Gastrocnemius medialis (tissue), 4 donors: ENCODE measurements at regions not wholly inside any gene's neighbourhood (a gene's known extent, or its start where the extent isn't known, plus 50 kb on each side); places are given as distances from the start of the nearest gene placed in this dataset.
A peak's percentile ranks its signal among the peaks of the same experiment; 100 is the strongest.

Source experiments
- ATAC-seq, 2 donors: fragments of 150-250 bp; one replicate each; pipeline ENCODE4 v1.9.1; 2016
- DNase-seq, 2 donors: peaks; one replicate each; pipeline ENCODE4 v3.0.0-alpha.2; 2019
- H3K27ac ChIP-seq, 4 donors: fragments of 200-600 bp; sonication (generic); 1 replicate in 1 of 4; 2 replicates in 3 of 4; pipeline ENCODE4 v1.5.1; 2016 to 2018; ENCODE audit warnings: mild to moderate bottlenecking in 2 of 4, moderate library complexity in 1 of 4
- H3K27me3 ChIP-seq, 3 donors: fragments of 200-600 bp; sonication (generic) in 2 of 3; 1 replicate in 1 of 3; 2 replicates in 2 of 3; pipeline versions ENCODE4 v1.5.1 to v1.6.0; 2016 to 2019; ENCODE audit warnings: mild to moderate bottlenecking in 1 of 3, moderate library complexity in 1 of 3
- H3K36me3 ChIP-seq, 2 donors: fragments of 200-600 bp; sonication (generic) in 1 of 2; one replicate each; pipeline ENCODE4 v1.5.1; 2017 to 2018
- H3K4me1 ChIP-seq, 2 donors: fragments of 200-600 bp; sonication (generic) in 1 of 2; one replicate each; pipeline ENCODE4 v1.5.1; 2016 to 2017; ENCODE audit warnings: mild to moderate bottlenecking in 2 of 2
- H3K4me3 ChIP-seq, 4 donors: fragments of 200-600 bp; sonication (generic) in 3 of 4; 1 replicate in 1 of 4; 2 replicates in 3 of 4; pipeline ENCODE4 v1.5.1; 2016 to 2019; ENCODE audit warnings: mild to moderate bottlenecking in 2 of 4
- H3K9me3 ChIP-seq, 3 donors: fragments of 200-600 bp; sonication (generic) in 2 of 3; 1 replicate in 1 of 3; 2 replicates in 2 of 3; pipeline ENCODE4 v1.5.1; 2016 to 2019
- POLR2A ChIP-seq, 2 donors: fragments of 450-650 bp; IDR thresholded peaks; one replicate each; pipeline ENCODE4 v1.6.1; 2017; ENCODE audit warnings: antibody characterized with exemption in 2 of 2, mild to moderate bottlenecking in 2 of 2, moderate library complexity in 2 of 2
- in situ Hi-C, 4 donors: fragments of 200-750 bp; cut with MboI; loops; one replicate each; pipeline versions ENCODE4 v1.15.0 to v1.8.0; 2017; ENCODE audit warnings: low sequenced_read_pairs in 4 of 4
- intact Hi-C: fragments of 100-400 bp; cut with DNase I; formaldehyde crosslinking; loops from one replicate; pipeline ENCODE4 v1.15.1; 2023; ENCODE audit warnings: low total_unique reads
- TF ChIP-seq, protein P1 (sequence below), 5 experiments: fragments of 450-650 bp in 3 of 5; fragments of 200-600 bp in 2 of 5; sonication (generic) in 2 of 5; IDR thresholded peaks in 4 of 5; conservative IDR thresholded peaks in 1 of 5; 1 replicate in 4 of 5; 2 replicates in 1 of 5; pipeline ENCODE4 v1.5.1; 2016 to 2019; ENCODE audit warnings: antibody characterized with exemption in 5 of 5, mild to moderate bottlenecking in 3 of 5, moderate library complexity in 3 of 5

GRCh38 chr12:4169959-4170358 is 103.6 kb upstream of the CCND2 start:
- DNase-seq (no peak), ATAC-seq (no peak)
- no peak overlapping the region for H3K27ac ChIP-seq
- in situ Hi-C loops = no loop called here
- intact Hi-C loops = no loop called here
- TF ChIP-seq, protein P1, sequence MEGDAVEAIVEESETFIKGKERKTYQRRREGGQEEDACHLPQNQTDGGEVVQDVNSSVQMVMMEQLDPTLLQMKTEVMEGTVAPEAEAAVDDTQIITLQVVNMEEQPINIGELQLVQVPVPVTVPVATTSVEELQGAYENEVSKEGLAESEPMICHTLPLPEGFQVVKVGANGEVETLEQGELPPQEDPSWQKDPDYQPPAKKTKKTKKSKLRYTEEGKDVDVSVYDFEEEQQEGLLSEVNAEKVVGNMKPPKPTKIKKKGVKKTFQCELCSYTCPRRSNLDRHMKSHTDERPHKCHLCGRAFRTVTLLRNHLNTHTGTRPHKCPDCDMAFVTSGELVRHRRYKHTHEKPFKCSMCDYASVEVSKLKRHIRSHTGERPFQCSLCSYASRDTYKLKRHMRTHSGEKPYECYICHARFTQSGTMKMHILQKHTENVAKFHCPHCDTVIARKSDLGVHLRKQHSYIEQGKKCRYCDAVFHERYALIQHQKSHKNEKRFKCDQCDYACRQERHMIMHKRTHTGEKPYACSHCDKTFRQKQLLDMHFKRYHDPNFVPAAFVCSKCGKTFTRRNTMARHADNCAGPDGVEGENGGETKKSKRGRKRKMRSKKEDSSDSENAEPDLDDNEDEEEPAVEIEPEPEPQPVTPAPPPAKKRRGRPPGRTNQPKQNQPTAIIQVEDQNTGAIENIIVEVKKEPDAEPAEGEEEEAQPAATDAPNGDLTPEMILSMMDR (IDR thresholded peaks at IDR 0.05 in 4 of 5, conservative IDR thresholded peaks at IDR 0.05 in 1 of 5) = no peak
- TF ChIP-seq POLR2A (IDR thresholded peaks at IDR 0.05) = no peak
- no peaks in the 10 kb centered on the region for H3K9me3 ChIP-seq
- H3K4me1 ChIP-seq = no peaks in the 10 kb centered on the region
- H3K27me3 ChIP-seq = peaks cover 0 to 9% (median 3%) of the 10 kb centered on the region in 3 donors
- no peaks in the 10 kb centered on the region for H3K36me3 ChIP-seq
- no peak overlapping the region for H3K4me3 ChIP-seq

DNA sequence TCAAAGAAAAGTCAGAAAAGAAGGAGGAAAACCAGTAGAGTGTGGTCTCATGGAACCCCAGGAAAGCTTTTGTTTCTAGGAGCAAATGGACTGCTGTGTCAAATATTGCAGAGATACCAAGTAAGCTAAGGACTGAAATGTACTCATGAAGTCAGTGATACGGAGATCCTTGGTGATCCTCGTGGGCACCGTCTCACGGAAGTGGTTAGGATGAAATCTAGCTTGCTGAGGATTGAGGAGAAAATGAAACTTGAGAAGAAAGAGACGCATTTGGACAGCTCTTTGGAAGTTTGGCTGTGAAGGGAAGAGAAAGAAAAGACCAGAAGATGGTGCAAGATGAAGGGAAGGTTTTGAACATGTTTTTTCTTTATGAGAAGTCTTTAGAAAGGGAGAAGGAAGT is 104.0 kb upstream of the CCND2 start:
- DNase-seq (no peak), ATAC-seq (no peak)
- H3K9me3 ChIP-seq = no peaks in the 10 kb centered on the region
- in situ Hi-C loops (no loop called here), intact Hi-C loops (no loop called here)
- no peaks in the 10 kb centered on the region for H3K4me1 ChIP-seq
- H3K27me3 ChIP-seq = peaks cover 0 to 9% (median 3%) of the 10 kb centered on the region in 3 donors
- no peak overlapping the region for H3K4me3 ChIP-seq
- H3K36me3 ChIP-seq = no peaks in the 10 kb centered on the region
- TF ChIP-seq, protein P1 (IDR thresholded peaks at IDR 0.05 in 4 of 5, conservative IDR thresholded peaks at IDR 0.05 in 1 of 5) = no peak
- no peak for TF ChIP-seq POLR2A (IDR thresholded peaks at IDR 0.05)
- no peak overlapping the region for H3K27ac ChIP-seq

DNA sequence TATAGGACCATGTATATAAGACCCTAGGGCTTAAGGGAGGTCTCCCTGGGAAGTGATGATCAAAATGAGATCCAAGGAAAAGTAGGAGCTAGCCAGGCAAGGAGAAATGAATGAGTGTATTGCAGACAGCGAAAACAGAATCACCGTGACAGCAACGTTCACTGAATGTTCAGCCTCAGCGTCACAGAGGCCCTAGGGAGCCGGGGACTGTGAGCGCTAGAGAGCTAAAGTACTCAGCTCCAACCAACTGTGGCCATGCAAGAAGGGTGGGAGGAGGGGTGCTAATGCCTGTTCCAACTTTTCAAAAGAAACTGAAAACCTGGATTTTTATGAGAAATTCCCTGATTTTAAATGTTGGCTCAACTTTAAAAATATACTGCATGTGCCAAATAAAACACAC is 105.5 kb upstream of the CCND2 start:
- H3K9me3 ChIP-seq = no peaks in the 10 kb centered on the region
- intact Hi-C loops = no loop called here
- TF ChIP-seq POLR2A (IDR thresholded peaks at IDR 0.05) = no peak
- TF ChIP-seq, protein P1 (IDR thresholded peaks at IDR 0.05 in 4 of 5, conservative IDR thresholded peaks at IDR 0.05 in 1 of 5) = no peak

DNA sequence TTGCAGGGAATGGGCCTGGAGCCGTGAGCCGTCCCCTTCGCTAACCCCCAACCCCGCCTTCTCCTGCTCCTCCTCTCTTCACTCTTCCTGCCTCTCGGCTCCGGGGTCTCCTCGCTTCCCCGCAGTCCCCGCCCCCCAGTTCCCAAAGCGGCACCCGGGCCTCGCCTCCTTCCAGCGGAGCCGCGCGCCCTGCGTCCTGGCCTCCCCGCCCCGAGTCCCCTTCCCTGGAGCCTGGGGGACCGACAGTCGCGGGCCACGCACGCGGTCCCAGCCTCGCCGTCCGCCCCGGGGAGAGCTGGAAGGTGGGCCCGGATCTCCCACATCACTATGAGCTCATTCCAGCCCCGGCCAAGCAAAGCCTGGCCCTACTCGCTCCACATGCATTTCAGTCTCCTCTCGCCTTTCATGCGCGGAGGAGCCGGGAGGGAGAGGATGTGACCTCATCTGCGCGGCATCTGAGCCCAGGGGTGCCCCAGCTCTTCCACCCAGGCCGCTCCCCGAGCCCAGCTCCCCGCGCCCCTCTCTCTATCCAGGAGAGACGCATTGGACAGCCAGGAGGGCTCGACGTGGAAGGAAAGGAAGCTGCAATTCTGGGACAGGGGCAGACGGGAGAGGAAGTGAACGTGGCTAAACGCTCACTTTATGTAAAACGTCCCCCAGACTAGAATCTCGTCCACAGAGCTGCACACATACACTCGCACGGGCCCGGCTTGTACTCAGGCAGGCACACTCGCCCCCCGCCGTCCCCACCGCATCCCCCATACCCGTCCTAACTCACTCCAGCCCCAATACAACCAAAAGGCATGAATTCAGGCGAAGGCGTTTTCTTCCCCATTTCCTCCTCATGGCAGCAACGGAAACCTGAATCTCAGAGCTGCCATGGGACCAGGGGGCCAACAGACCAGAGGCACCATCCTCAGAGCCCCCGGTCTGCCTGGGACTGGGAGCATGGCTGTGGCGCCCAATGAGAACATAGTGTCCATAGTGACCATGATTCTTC is 108.7 kb upstream of the CCND2 start:
- Histone ChIP-seq H3K27me3 (peaks cover 0 to 6% (median 3%) of the 10 kb centered on the region in 3 donors), H3K4me3 (peak overlapping the region in 3 of 4 donors; percentile 36 to 52 (median 39)), H3K4me1 (no peaks in the 10 kb centered on the region), H3K9me3 (no peaks in the 10 kb centered on the region), H3K36me3 (no peaks in the 10 kb centered on the region), H3K27ac (no peak overlapping the region)
- intact Hi-C loops = no loop called here
- no peak for ATAC-seq
- no peak for DNase-seq
- TF ChIP-seq POLR2A (IDR thresholded peaks at IDR 0.05) = no peak
- TF ChIP-seq, protein P1 (IDR thresholded peaks at IDR 0.05 in 4 of 5, conservative IDR thresholded peaks at IDR 0.05 in 1 of 5) = no peak
- in situ Hi-C loops = no loop called here

More for the DNA sequence above, 105.5 kb upstream of the CCND2 start:
- ATAC-seq = no peak
- DNase-seq = no peak
- Histone ChIP-seq H3K36me3 (no peaks in the 10 kb centered on the region), H3K4me1 (no peaks in the 10 kb centered on the region), H3K27ac (no peak overlapping the region), H3K27me3 (peaks cover 0 to 9% (median 3%) of the 10 kb centered on the region in 3 donors), H3K4me3 (no peak overlapping the region)
- in situ Hi-C loops = no loop called here
